ENCODE measurements at regions not wholly inside any gene's neighbourhood (a gene's known extent, or its start where the extent isn't known, plus 50 kb on each side); places are given as distances from the start of the nearest gene placed in this dataset.
A peak's percentile ranks its signal among the peaks of the same experiment; 100 is the strongest.

DNA sequence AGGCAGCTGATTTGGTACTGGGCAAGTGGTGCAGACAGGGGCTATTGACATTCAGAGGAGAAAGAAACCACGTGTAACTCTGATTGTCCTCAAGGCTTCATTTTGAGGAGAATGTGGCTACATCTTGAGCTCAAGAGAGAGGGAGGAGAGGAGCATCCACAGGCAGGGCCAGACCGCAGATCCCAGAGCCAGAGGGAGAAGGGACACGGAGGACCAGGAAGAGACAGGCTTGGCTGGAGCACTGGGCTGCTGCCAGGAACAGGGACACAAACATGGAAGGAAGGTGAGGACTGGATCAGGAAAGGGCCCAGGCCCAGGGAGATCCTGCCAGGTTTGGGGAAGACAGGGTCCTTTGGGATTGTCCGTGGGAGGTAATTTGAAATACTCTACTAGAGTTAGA, 158.3 kb downstream of the GPAM start:
- Histone ChIP-seq H3K27me3 (no peaks in the 10 kb centered on the region), H3K36me3 (no peaks in the 10 kb centered on the region), H3K9me3 (no peaks in the 10 kb centered on the region), H3K4me3 (no peak overlapping the region)
- no peak for DNase-seq

DNA sequence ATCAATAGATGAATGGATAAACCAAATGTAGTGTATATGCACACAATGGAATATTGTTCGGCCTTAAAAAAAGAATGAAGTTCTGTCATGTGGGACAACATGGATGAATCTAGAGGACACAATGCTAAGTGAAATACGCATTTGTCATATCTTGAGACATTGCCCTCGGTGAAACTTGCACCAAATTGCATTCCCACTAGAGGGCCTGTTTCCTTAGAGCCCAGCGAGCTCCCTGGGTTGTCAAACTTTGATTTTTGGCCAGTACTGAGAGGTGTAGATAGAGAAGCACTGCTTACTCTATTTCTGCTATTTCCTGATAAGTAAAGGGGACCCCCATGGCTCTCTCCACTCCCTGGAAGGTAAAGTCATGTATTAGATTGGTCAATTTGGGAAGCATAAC, 157.1 kb downstream of the GPAM start:
- Histone ChIP-seq H3K4me3 (no peak overlapping the region), H3K9me3 (0 out of 2 replicates have a peak, but pooled peaks cover 4% of the 10 kb centered on the region), H3K27me3 (no peaks in the 10 kb centered on the region), H3K36me3 (no peaks in the 10 kb centered on the region)
- no peak for DNase-seq

DNA sequence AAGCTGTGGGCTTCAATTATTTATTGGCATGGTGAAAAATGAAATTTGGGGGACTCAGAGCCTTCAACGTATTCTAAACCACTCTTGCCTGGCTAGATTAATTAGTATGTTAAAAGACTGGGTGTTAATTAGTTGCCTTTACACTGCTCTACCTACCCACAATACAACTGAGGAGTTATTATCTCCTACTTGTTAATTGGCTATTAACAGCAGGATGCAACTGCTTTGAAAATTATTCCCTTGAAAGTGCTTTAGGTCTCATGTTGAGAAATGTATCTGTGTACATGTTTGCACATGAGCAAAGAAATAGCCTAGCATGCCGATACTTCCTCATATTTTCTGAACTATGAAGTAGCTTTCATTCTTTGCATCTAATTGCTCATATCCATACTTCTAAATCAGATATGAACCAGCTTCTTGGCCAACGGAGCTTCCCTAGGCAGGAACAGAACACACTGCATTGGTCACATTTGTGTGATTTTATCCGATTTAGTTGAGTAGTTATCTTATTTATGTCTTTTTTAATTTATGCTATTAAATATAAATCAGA, 155.8 kb downstream of the GPAM start:
- Histone ChIP-seq H3K4me3 (no peak overlapping the region), H3K36me3 (no peaks in the 10 kb centered on the region), H3K9me3 (0 out of 2 replicates have a peak, but pooled peaks cover 4% of the 10 kb centered on the region), H3K27me3 (no peaks in the 10 kb centered on the region)
- DNase-seq, result no peak

DNA sequence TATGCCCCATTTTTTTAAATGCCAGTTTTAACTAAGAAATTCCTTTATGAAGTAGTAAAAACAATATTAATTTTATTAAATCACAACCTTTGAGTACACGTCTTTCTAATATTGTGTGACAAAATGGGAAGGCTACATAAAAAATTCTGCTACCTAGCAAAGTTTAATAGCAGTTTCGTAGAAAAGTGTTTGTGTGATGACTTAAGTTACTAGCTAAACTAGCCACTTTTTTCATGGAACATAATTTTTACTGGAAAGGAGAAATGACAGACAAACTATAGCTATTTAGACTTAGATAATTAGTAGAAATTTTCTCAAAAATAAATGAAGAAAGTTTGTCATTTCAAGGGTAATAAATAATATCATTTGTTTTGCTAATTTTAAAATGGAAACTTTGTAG, 153.1 kb downstream of the GPAM start:
- H3K36me3 ChIP-seq, result no peaks in the 10 kb centered on the region
- H3K9me3 ChIP-seq, result 0 out of 2 replicates have a peak, but pooled peaks cover 4% of the 10 kb centered on the region
- H3K4me3 ChIP-seq, result no peak overlapping the region
- H3K27me3 ChIP-seq, result no peaks in the 10 kb centered on the region
- no peak for DNase-seq

DNA sequence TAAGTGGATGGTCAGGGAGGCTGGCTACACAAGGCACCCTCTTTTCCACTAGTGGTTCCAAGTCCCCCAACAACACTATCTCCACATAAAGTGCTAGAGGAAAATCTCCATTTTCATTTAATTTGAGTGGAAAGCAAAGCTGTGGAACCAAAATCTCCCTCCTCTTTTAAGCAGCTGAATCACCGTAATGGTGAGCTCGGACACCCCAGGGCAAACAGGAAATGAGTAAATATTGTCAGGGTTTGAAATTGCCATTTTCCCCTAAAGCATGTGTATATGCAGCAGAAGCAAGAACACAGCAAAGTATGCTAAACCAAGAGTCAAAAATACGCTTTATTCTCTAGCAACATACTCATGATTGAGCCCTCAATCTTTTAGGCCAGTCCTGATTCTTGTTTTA, 143.7 kb downstream of the GPAM start:
- Histone ChIP-seq H3K4me3 (no peak overlapping the region), H3K27me3 (no peaks in the 10 kb centered on the region), H3K9me3 (no peaks in the 10 kb centered on the region), H3K36me3 (no peaks in the 10 kb centered on the region)
- no peak for DNase-seq

GRCh38 chr10:112040696-112041095, 142.9 kb downstream of the GPAM start:
- Histone ChIP-seq H3K9me3 (no peaks in the 10 kb centered on the region), H3K4me3 (no peak overlapping the region), H3K36me3 (no peaks in the 10 kb centered on the region), H3K27me3 (no peaks in the 10 kb centered on the region)
- DNase-seq, result no peak

- Histone ChIP-seq H3K9me3 (no peaks in the 10 kb centered on the region), H3K36me3 (no peaks in the 10 kb centered on the region), H3K4me3 (no peak overlapping the region), H3K27me3 (no peaks in the 10 kb centered on the region)
- no peak for DNase-seq
Measured at GRCh38 chr10:112045938-112046337, 137.6 kb downstream of the GPAM start.

- no peaks in the 10 kb centered on the region for H3K9me3 ChIP-seq
- no peak overlapping the region for H3K4me3 ChIP-seq
- H3K27me3 ChIP-seq, result no peaks in the 10 kb centered on the region
- DNase-seq, result no peak
- H3K36me3 ChIP-seq, result no peaks in the 10 kb centered on the region
Measured at GRCh38 chr10:112047674-112048073, 135.9 kb downstream of the GPAM start.

DNA sequence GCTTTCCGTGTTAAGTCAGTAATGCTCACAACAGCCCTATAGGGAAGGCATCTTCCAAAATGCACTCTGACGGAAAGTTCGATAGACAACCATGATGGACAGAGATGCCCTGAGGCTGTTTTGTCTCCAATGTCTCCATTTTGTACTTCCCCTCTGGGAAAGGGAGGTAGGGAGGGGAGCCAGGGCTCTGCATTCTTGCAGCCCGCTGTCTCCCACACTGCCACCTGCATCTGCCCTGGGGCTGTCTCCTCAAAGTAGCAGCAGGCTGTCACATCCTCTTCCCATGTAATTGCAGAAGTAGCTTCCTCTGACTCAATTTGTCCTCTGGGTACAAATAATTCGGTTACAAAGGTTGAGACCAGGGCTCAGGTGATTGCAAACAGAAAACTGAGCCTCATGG, 131.4 kb downstream of the GPAM start:
- DNase-seq, result no peak
- no peaks in the 10 kb centered on the region for H3K9me3 ChIP-seq
- no peaks in the 10 kb centered on the region for H3K36me3 ChIP-seq
- no peak overlapping the region for H3K4me3 ChIP-seq
- H3K27me3 ChIP-seq, result no peaks in the 10 kb centered on the region

DNA sequence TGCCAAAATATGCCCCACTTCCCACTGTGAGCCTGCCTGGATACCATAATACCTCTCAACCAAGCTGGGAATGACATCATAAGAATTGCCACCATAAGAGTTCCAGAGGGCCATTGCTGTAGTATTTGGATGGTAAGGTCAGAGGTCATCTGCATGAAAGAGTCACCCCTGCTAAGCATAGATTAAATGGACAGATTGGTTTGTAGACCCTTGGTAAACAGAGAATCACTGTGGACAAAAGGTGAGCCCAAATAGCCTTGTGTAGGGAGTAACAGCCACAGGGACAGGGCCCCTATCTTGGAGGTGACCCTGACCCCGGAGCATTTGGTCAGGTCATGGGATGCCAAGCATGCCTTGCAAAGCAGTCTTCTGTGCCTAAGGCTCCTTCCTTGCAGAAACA, 129.7 kb downstream of the GPAM start:
- DNase-seq, result no peak
- no peak overlapping the region for H3K4me3 ChIP-seq

GRCh38 chr10:112054516-112054915, 129.0 kb downstream of the GPAM start:
- H3K9me3 ChIP-seq, result no peaks in the 10 kb centered on the region
- H3K4me3 ChIP-seq, result no peak overlapping the region
- H3K27me3 ChIP-seq, result peaks cover 3% of the 10 kb centered on the region; the same call in 1 of the 2 replicates
- DNase-seq, result no peak
- no peaks in the 10 kb centered on the region for H3K36me3 ChIP-seq

More for the DNA sequence above, 129.7 kb downstream of the GPAM start:
- H3K36me3 ChIP-seq, result no peaks in the 10 kb centered on the region
- H3K9me3 ChIP-seq, result no peaks in the 10 kb centered on the region
- no peaks in the 10 kb centered on the region for H3K27me3 ChIP-seq

GRCh38 chr10:112057072-112057471, 126.5 kb downstream of the GPAM start:
- DNase-seq, result no peak
- Histone ChIP-seq H3K36me3 (no peaks in the 10 kb centered on the region), H3K27me3 (peaks cover 3% of the 10 kb centered on the region; the same call in 1 of the 2 replicates), H3K9me3 (no peaks in the 10 kb centered on the region), H3K4me3 (no peak overlapping the region)

DNA sequence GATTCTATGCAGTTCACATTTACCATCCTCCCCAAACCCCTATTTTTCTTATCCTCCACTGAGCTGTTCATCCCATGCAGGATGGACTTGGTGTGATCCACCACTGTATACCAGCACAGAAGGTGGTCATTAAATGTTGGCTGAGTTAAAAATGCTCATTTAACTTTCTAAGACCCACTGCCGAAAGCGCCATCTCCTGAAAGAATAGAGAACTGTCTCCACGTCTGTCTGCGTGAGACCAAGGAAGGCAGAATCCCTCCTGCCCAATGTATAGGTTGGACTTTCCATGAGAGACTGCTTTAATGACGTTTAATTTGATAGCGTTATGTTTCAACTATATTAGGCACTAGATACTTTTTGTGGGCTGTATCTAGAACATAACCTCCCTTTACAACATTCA, 124.3 kb downstream of the GPAM start:
- Histone ChIP-seq H3K27me3 (peaks cover 3% of the 10 kb centered on the region; the same call in 1 of the 2 replicates), H3K4me3 (no peak overlapping the region), H3K36me3 (no peaks in the 10 kb centered on the region)

DNA sequence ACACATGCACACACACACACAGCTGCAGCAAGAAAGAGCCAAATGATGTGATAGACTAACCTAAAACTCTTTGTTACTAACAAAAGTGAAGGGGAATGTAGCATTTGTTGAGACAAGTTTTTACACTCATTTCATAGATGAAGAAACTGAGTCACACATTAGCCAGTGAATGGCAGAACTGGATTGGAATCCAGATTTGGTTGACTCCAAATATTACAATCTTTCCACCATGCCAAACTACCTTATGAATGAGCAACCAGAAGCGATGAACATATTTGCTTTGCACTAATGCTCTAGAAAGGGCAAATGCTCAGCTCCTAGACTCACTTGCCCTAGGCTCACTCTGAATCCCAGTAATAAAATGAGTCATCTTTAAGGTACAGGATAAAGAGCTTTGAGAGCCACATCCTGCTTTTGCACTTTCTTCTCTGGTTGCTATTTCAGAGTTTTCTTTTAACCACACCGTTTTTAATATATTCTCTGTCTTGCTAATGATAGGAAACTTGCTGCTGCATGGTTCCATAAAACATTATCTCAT, 111.9 kb downstream of the GPAM start:
- H3K36me3 ChIP-seq, result no peaks in the 10 kb centered on the region
- H3K9me3 ChIP-seq, result no peaks in the 10 kb centered on the region
- no peak overlapping the region for H3K4me3 ChIP-seq
- no peaks in the 10 kb centered on the region for H3K27me3 ChIP-seq
- DNase-seq, result no peak

More for the DNA sequence above, 124.3 kb downstream of the GPAM start:
- H3K9me3 ChIP-seq, result no peaks in the 10 kb centered on the region
- DNase-seq, result no peak

GRCh38 chr10:112078003-112078402, 105.6 kb downstream of the GPAM start:
- no peak overlapping the region for H3K4me3 ChIP-seq
- H3K27me3 ChIP-seq, result no peaks in the 10 kb centered on the region
- no peak for DNase-seq
- no peaks in the 10 kb centered on the region for H3K9me3 ChIP-seq
- H3K36me3 ChIP-seq, result no peaks in the 10 kb centered on the region

GRCh38 chr10:112080231-112080630, 103.3 kb downstream of the GPAM start:
- Histone ChIP-seq H3K4me3 (no peak overlapping the region), H3K27me3 (no peaks in the 10 kb centered on the region), H3K36me3 (no peaks in the 10 kb centered on the region), H3K9me3 (no peaks in the 10 kb centered on the region)
- DNase-seq, result no peak

GRCh38 chr10:112082120-112082519, 101.4 kb downstream of the GPAM start:
- Histone ChIP-seq H3K4me3 (no peak overlapping the region), H3K27me3 (no peaks in the 10 kb centered on the region), H3K9me3 (no peaks in the 10 kb centered on the region), H3K36me3 (no peaks in the 10 kb centered on the region)
- peak; percentile 5 for DNase-seq

DNA sequence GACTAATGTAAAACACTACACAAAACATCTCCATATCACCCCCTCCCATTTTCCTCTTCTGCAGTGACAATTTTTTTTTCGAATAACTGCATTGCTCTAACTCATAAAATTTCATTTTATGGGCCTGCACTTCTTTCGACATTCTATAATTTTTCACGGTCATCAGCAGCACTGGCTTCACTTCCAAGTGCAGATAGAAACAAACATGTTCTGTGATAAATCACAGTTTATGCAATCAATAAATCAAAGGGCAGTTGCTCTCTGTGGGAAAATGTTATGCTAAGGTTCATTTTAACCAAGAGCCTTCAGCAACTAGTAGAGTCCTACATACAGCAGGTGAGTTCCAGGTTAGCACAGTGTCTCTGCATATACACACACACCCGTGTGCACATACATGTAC, 100.1 kb downstream of the GPAM start:
- Histone ChIP-seq H3K36me3 (no peaks in the 10 kb centered on the region), H3K4me3 (no peak overlapping the region), H3K27me3 (no peaks in the 10 kb centered on the region), H3K9me3 (no peaks in the 10 kb centered on the region)
- DNase-seq, result no peak
